SK-N-SH (cell line): ENCODE measurements at regions not wholly inside any gene's neighbourhood (a gene's known extent, or its start where the extent isn't known, plus 50 kb on each side); places are given as distances from the start of the nearest gene placed in this dataset.

Source experiments
- CTCF ChIP-seq: fragments of 200-600 bp; sonication (generic); IDR thresholded peaks from 2 replicates; pipeline ENCODE4 v1.6.1; 2017; ENCODE audit warnings: antibody characterized with exemption, mild to moderate bottlenecking, moderate library complexity
- ELF1 ChIP-seq: IDR thresholded peaks from 2 replicates; pipeline ENCODE4 v1.4.0; 2012
- EZH2phosphoT487 ChIP-seq: fragments of 200-600 bp; sonication (generic); IDR thresholded peaks from 2 replicates; pipeline ENCODE4 v1.6.1; 2017; ENCODE audit warnings: low read depth, mixed run types, mild to moderate bottlenecking, antibody characterized with exemption, moderate library complexity, borderline replicate concordance
- MAX ChIP-seq: IDR thresholded peaks from 2 replicates; pipeline ENCODE4 v1.4.0; 2012; ENCODE audit warnings: low read depth
- MEF2A ChIP-seq: IDR thresholded peaks from 2 replicates; pipeline ENCODE4 v1.4.0; 2012; ENCODE audit warnings: low read depth, borderline replicate concordance
- NRF1 ChIP-seq: IDR thresholded peaks from 2 replicates; pipeline ENCODE4 v1.6.1; 2012; ENCODE audit warnings: low read depth, mild to moderate bottlenecking, low read length
- PBX3 ChIP-seq: IDR thresholded peaks from 2 replicates; pipeline ENCODE4; 2012
- POLR2AphosphoS5 ChIP-seq: IDR thresholded peaks from 2 replicates; pipeline ENCODE4 v1.6.1; 2012; ENCODE audit warnings: low read depth, low read length
- RAD21 ChIP-seq: IDR thresholded peaks from 2 replicates; pipeline ENCODE4 v1.6.1; 2012; ENCODE audit warnings: mild to moderate bottlenecking, low read length
- REST ChIP-seq: IDR thresholded peaks from 2 replicates; pipeline ENCODE4 v1.6.1; 2012; ENCODE audit warnings: mild to moderate bottlenecking, low read depth, low read length, moderate library complexity
- TEAD4 ChIP-seq: IDR thresholded peaks from 2 replicates; pipeline ENCODE4 v1.4.0; 2012; ENCODE audit warnings: mild to moderate bottlenecking, borderline replicate concordance; ENCODE audit not compliant: insufficient read depth

GRCh38 chr12:17691369-17691768 is 398.6 kb downstream of the RERGL start:
- TF ChIP-seq POLR2AphosphoS5 (no peak), CTCF (no peak), RAD21 (no peak), EZH2phosphoT487 (no peak), MEF2A (no peak), NRF1 (no peak), ELF1 (no peak), TEAD4 (no peak), PBX3 (no peak), MAX (no peak), REST (no peak)
